Neural crest cell (in vitro differentiated cells): ENCODE measurements at regions not wholly inside any gene's neighbourhood (a gene's known extent, or its start where the extent isn't known, plus 50 kb on each side); places are given as distances from the start of the nearest gene placed in this dataset.
A peak's percentile ranks its signal among the peaks of the same experiment; 100 is the strongest.
"Not testable (repeated sequence)": the region's sequence is repeated elsewhere in the genome, so short reads cannot be mapped to it uniquely, and the experiment has no call there.

Experiments used
- DNase-seq: peaks from one replicate; pipeline ENCODE4 v3.0.0; 2021; ENCODE audit warnings: low read depth, mixed read lengths, low spot score
- H3K27ac Mint-ChIP-seq: one replicate; pipeline ENCODE4 v1.8.0; 2021; ENCODE audit warnings: mild to moderate bottlenecking, mixed read lengths; ENCODE audit not compliant: unreplicated experiment
- H3K27me3 Mint-ChIP-seq: 2 replicates; pipeline ENCODE4 v1.8.0; 2021; ENCODE audit warnings: low read depth, mild to moderate bottlenecking, mixed read lengths
- H3K36me3 Mint-ChIP-seq: 2 replicates; pipeline ENCODE4 v1.8.0; 2021; ENCODE audit warnings: low read depth, mild to moderate bottlenecking, mixed read lengths
- H3K4me1 Mint-ChIP-seq: 2 replicates; pipeline ENCODE4 v1.8.0; 2021; ENCODE audit warnings: mixed read lengths
- H3K4me3 Mint-ChIP-seq: one replicate; pipeline ENCODE4 v1.8.0; 2021; ENCODE audit warnings: mild to moderate bottlenecking, mixed read lengths
- H3K9me3 Mint-ChIP-seq: 2 replicates; pipeline ENCODE4 v1.8.0; 2021; ENCODE audit warnings: mixed read lengths
- TF ChIP-seq, protein P1 (sequence below): fragments of 200-600 bp; sonication (generic); conservative IDR thresholded peaks from 2 replicates; pipeline ENCODE4 v1.5.0; 2021; ENCODE audit warnings: antibody characterized with exemption, mild to moderate bottlenecking

DNA sequence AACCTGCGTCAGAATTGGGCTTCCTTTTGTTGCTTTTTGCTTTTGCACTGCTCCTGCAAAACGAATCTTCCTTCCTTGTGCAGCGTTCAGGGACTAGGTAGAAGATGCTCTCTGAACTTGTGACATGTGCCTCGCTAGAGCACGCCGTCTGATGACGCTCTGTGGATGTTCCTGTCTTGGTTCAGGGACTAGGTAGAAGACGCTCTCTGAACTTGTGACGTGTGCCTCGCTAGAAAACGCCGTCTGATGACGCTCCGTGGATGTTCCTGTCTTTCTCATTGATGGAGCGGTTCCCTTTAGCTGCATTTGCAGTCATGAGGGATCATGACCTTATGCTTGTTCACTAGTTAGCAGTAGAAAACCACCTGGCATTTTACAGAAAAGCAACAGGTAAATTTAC, 154.0 kb downstream of the SOX1 start:
- Mint-ChIP-seq H3K4me3 (no peak overlapping the region), H3K36me3 (no peaks in the 10 kb centered on the region), H3K27me3 (no peaks in the 10 kb centered on the region), H3K9me3 (no peaks in the 10 kb centered on the region), H3K27ac (no peak overlapping the region), H3K4me1 (peaks cover 41% of the 10 kb centered on the region)
- no peak for DNase-seq
- TF ChIP-seq, protein P1, sequence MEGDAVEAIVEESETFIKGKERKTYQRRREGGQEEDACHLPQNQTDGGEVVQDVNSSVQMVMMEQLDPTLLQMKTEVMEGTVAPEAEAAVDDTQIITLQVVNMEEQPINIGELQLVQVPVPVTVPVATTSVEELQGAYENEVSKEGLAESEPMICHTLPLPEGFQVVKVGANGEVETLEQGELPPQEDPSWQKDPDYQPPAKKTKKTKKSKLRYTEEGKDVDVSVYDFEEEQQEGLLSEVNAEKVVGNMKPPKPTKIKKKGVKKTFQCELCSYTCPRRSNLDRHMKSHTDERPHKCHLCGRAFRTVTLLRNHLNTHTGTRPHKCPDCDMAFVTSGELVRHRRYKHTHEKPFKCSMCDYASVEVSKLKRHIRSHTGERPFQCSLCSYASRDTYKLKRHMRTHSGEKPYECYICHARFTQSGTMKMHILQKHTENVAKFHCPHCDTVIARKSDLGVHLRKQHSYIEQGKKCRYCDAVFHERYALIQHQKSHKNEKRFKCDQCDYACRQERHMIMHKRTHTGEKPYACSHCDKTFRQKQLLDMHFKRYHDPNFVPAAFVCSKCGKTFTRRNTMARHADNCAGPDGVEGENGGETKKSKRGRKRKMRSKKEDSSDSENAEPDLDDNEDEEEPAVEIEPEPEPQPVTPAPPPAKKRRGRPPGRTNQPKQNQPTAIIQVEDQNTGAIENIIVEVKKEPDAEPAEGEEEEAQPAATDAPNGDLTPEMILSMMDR = no peak

DNA sequence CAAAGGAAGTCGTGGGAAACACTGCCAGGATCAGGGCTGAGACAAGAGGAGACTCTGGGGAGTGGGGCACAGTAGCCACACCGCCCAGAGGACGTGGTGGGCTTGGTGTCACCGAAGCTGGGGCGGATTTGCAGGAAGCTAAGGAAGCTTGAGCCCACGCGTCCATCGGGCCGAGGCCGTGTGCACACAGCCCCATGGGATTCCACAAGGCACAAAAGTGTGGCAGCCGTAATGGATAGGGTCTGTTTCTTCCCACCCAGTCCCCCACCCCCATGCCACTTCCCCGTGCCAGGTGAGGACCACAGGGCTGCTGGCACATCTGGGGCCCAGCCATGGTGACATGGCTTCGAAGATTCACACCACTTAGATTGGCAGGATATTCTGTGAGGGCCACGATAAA, 153.2 kb upstream of the SPACA7 start:
- Mint-ChIP-seq H3K4me3 (no peak overlapping the region), H3K27ac (no peak overlapping the region), H3K4me1 (peaks cover 29% of the 10 kb centered on the region), H3K36me3 (no peaks in the 10 kb centered on the region), H3K9me3 (no peaks in the 10 kb centered on the region), H3K27me3 (no peaks in the 10 kb centered on the region)
- DNase-seq = no peak
- TF ChIP-seq, protein P1 = no peak

DNA sequence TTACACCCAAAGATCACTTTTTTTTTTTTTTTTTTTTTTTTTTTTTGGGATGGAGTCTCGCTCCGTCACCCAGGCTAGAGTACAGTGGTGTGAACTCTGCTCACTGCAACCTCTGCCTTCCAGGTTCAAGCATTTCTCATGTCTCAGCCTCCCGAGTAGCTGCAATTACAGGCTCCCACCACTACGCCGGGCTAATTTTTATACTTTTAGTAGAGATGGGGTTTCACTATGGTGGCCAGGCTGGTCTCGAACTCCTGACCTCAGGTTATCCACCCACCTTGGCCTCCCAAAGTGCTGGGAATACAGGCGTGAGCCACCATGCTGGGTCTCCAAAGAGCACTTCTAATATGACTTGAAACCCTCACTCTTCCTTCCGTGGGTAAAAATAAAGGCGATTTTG, 152.2 kb upstream of the SPACA7 start:
- not testable (repeated sequence) for H3K9me3 Mint-ChIP-seq, H3K4me3 Mint-ChIP-seq, H3K27me3 Mint-ChIP-seq, H3K36me3 Mint-ChIP-seq, H3K27ac Mint-ChIP-seq, DNase-seq
- TF ChIP-seq, protein P1 = peak; percentile 47
- peaks cover 20% of the 10 kb centered on the region for H3K4me1 Mint-ChIP-seq

DNA sequence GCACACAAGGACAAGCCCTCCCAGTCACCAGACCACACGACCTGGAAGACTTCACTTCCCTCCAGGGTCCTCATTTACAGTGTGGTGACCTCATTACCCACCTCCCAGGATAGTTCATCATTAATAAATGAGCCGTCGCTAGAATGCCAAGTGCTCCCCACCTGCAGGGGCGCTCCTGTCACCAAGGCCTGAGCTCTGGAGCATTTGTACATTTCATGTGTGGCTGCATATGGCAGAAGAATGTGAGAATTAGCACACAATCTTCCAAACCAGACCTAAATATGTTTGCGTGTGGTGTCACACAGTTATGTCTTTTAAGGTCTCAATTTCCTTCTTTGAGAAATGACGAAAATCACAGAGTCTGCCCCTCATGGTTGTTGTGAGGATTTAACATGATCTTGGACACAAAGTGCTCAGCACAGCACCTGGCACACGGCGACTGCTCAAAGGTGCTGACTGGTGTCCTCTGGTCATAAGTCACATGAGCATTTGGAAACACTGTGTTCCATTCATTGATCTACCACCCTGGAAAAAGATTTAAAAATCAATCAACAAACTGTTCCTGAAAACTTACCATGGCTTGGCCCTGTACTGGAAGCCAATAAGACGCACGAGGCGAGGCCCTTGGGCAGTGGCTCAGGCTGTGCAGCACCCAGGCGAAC, 150.6 kb upstream of the SPACA7 start:
- H3K4me3 Mint-ChIP-seq = no peak overlapping the region
- H3K36me3 Mint-ChIP-seq = no peaks in the 10 kb centered on the region
- no peaks in the 10 kb centered on the region for H3K9me3 Mint-ChIP-seq
- peaks cover 14% of the 10 kb centered on the region for H3K4me1 Mint-ChIP-seq
- TF ChIP-seq, protein P1 = no peak
- no peaks in the 10 kb centered on the region for H3K27me3 Mint-ChIP-seq
- DNase-seq = no peak
- H3K27ac Mint-ChIP-seq = no peak overlapping the region

DNA sequence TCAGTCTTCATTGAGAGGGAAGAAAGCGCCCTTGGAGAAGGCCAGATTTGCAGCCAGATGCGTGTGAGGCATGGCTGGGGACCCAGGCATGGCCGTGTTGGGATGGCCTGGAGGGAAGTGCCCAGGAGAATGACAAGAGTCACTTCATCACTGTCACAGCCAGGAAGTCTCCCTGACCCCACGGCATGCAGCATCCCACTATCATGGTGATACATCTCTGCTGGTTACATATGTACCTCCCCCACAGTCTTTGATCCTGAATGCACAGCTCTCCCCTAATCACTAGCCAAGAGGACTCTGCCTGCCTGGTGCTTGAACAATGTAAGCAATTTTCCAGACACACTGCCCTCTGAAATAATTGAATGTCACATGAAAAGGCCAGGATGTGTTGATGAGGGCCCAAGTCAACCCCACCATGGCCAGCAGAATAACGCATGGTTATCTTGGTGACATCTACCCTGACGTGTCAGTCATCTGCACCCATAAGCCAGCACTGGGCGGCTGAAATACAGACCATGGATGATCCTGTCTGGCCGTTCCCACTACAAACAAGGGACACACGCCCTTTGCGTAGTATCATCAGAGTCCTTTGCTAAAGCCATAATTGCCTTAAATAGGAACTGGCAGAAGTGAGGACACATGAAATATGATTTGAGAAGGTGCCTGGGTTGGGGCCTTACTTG, 149.7 kb upstream of the SPACA7 start:
- Mint-ChIP-seq H3K9me3 (no peaks in the 10 kb centered on the region), H3K4me1 (peaks cover 10% of the 10 kb centered on the region), H3K27ac (no peak overlapping the region), H3K27me3 (no peaks in the 10 kb centered on the region), H3K36me3 (no peaks in the 10 kb centered on the region), H3K4me3 (no peak overlapping the region)
- TF ChIP-seq, protein P1 = no peak
- no peak for DNase-seq
